K562 (cell line): ENCODE measurements at regions not wholly inside any gene's neighbourhood (a gene's known extent, or its start where the extent isn't known, plus 50 kb on each side); places are given as distances from the start of the nearest gene placed in this dataset.

Source experiments
- ATAC-seq: fragments of 200-7000 bp; cut with Tn5 transposase; 3 replicates; pipeline ENCODE4 v1.9.1; 2020; ENCODE audit warnings: moderate library complexity
- BruUV-seq: library from RNA; stranded (reverse); fragments of 400-500 nt; replicated peaks from 2 replicates; lab custom pipeline; 2021; lab: Mats Ljungman, UMichigan
- CTCF ChIA-PET: fragments of 300-600 bp; formaldehyde crosslinking; extraction: SDS; loops from one replicate; lab custom pipeline; 2021; ENCODE audit warnings: low intra/inter-chr PET ratio; lab: Yijun Ruan, JAX
- POLR2A ChIA-PET: fragments of 300-600, 350-650 bp; sonication (Branson Sonifier 250); formaldehyde crosslinking; extraction: SDS; loops from one replicate; lab custom pipeline; 2021; ENCODE audit warnings: antibody characterized with exemption, inconsistent platforms; lab: Yijun Ruan, JAX
- DNase-seq, 4 experiments: peaks; one replicate each; pipeline versions ENCODE4 v3.0.0 to v3.0.0-alpha.2; 2011 to 2018; ENCODE audit warnings: low spot score in 3 of 4, mixed read lengths in 3 of 4; ENCODE audit errors: extremely low read depth in 1 of 4
- FAIRE-seq: peaks from 2 replicates; lab custom pipeline; 2011; peaks lifted over from hg19 to GRCh38; lab: Jason Lieb, UNC
- H2AFZ ChIP-seq: 2 replicates; pipeline ENCODE4 v1.6.0; 2011; ENCODE audit warnings: low read depth, low read length, control low read depth, inconsistent platforms
- H3K27ac ChIP-seq: fragments of 200-600 bp; 3 replicates; pipeline ENCODE4 v1.8.0; 2011; ENCODE audit warnings: low read depth, mild to moderate bottlenecking, control low read depth, inconsistent platforms, low read length, moderate library complexity, mixed read lengths; ENCODE audit errors: extremely low read depth
- H3K27me3 ChIP-seq, 2 experiments: fragments of 300-600 bp in 1 of 2; 2 replicates in 1 of 2; 3 replicates in 1 of 2; pipeline versions ENCODE4 v1.6.0 to v1.8.0; 2011; ENCODE audit warnings: inconsistent platforms in 2 of 2, low read length in 2 of 2, mild to moderate bottlenecking in 1 of 2, mixed read lengths in 1 of 2, moderate library complexity in 1 of 2; ENCODE audit not compliant: control insufficient read depth in 2 of 2, insufficient read depth in 2 of 2
- H3K36me3 ChIP-seq: fragments of 300-600 bp; 3 replicates; pipeline ENCODE4 v1.8.0; 2011; ENCODE audit warnings: mild to moderate bottlenecking, low read length, inconsistent platforms; ENCODE audit not compliant: control insufficient read depth, insufficient read depth
- H3K4me1 ChIP-seq, 2 experiments: fragments of 200-600 bp in 1 of 2; replicated peaks in 1 of 2; 2 replicates in 1 of 2; 3 replicates in 1 of 2; pipeline versions ENCODE4 v1.5.1 to v1.8.0; 2011; ENCODE audit warnings: inconsistent platforms in 2 of 2, low read length in 2 of 2, mild to moderate bottlenecking in 1 of 2, mixed read lengths in 1 of 2, moderate library complexity in 1 of 2; ENCODE audit not compliant: control insufficient read depth in 2 of 2, insufficient read depth in 2 of 2
- H3K4me2 ChIP-seq: 2 replicates; pipeline ENCODE4 v1.6.1; 2011; ENCODE audit warnings: low read length, control low read depth, inconsistent platforms, mixed read lengths; ENCODE audit not compliant: insufficient read depth
- H3K4me3 ChIP-seq: fragments of 200-600 bp; sonication (generic), shearing (Covaris generic); 2 replicates; pipeline ENCODE4 v1.5.1; 2016; ENCODE audit warnings: control low read depth, inconsistent platforms
- H3K79me2 ChIP-seq: fragments of 200-600 bp; 3 replicates; pipeline ENCODE4 v1.8.0; 2011; ENCODE audit warnings: low read length, inconsistent platforms; ENCODE audit not compliant: control insufficient read depth, insufficient read depth
- H3K9ac ChIP-seq, 2 experiments: 2 replicates each; pipeline versions ENCODE4 v1.6.0 to v1.6.1; 2011; ENCODE audit warnings: low read depth in 2 of 2, low read length in 2 of 2, control low read depth in 1 of 2, inconsistent platforms in 1 of 2, mild to moderate bottlenecking in 1 of 2, mixed read lengths in 1 of 2; ENCODE audit not compliant: insufficient read depth in 1 of 2
- H3K9me1 ChIP-seq: one replicate; pipeline ENCODE4 v1.6.0; 2011; ENCODE audit warnings: inconsistent platforms, mild to moderate bottlenecking, low read length, moderate library complexity; ENCODE audit not compliant: control insufficient read depth, insufficient read depth
- H3K9me3 ChIP-seq: replicated peaks from 2 replicates; pipeline ENCODE4 v1.5.1; 2011; ENCODE audit warnings: low read depth, low read length, inconsistent platforms; ENCODE audit not compliant: control insufficient read depth, insufficient read depth
- H4K20me1 ChIP-seq: replicated peaks from 2 replicates; pipeline ENCODE4 v1.6.1; 2011; ENCODE audit warnings: low read length, inconsistent platforms, mixed read lengths; ENCODE audit not compliant: control insufficient read depth, insufficient read depth
- BRF1 ChIP-seq: IDR thresholded peaks from 3 replicates; pipeline ENCODE4 v1.6.1; 2011; ENCODE audit warnings: borderline replicate concordance, mild to moderate bottlenecking; ENCODE audit not compliant: insufficient read length; ENCODE audit errors: extremely low read depth
- CHCHD3 ChIP-seq: fragments of 250-450 bp; sonication (Bioruptor Pico); IDR thresholded peaks from 2 replicates; pipeline ENCODE4 v2.1.2; 2022; ENCODE audit warnings: mild to moderate bottlenecking
- CXXC5 ChIP-seq: fragments of 250-450 bp; sonication (Bioruptor Pico); IDR thresholded peaks from 2 replicates; pipeline ENCODE4 v1.8.0; 2022; ENCODE audit warnings: inconsistent platforms, mild to moderate bottlenecking, moderate library complexity
- MAFK ChIP-seq: IDR thresholded peaks from 2 replicates; pipeline ENCODE4 v1.6.1; 2011; ENCODE audit warnings: low read length, improper control_type of control experiment
- MYC ChIP-seq, 2 experiments: fragments of 250-450 bp in 1 of 2; sonication (Bioruptor Pico) in 1 of 2; IDR thresholded peaks; 2 replicates each; pipeline versions ENCODE4 v1.5.1 to v1.6.1; 2012 to 2021; ENCODE audit warnings: low read depth in 2 of 2, borderline replicate concordance in 1 of 2, improper control_type of control experiment in 1 of 2, low read length in 1 of 2, mild to moderate bottlenecking in 1 of 2, moderate library complexity in 1 of 2
- NCOA4 ChIP-seq: fragments of 450-650 bp; IDR thresholded peaks from 2 replicates; pipeline ENCODE4 v1.6.1; 2018; ENCODE audit warnings: mild to moderate bottlenecking; ENCODE audit not compliant: partially characterized antibody
- NR2C1 ChIP-seq, 2 experiments: fragments of 450-650 bp; IDR thresholded peaks; 2 replicates each; pipeline ENCODE4 v1.6.1; 2017; ENCODE audit warnings: mild to moderate bottlenecking in 2 of 2, antibody characterized with exemption in 1 of 2, inconsistent platforms in 1 of 2, missing compliant biosample characterization in 1 of 2, missing genetic modification characterization in 1 of 2
- POLR2G ChIP-seq: fragments of 200-400 bp; formaldehyde crosslinking; IDR thresholded peaks from 2 replicates; pipeline ENCODE4 v1.6.1; 2017; ENCODE audit warnings: low read depth, mild to moderate bottlenecking, antibody characterized with exemption, low read length, moderate library complexity
- RBBP5 ChIP-seq: fragments of 200-600 bp; sonication (generic); IDR thresholded peaks from 2 replicates; pipeline ENCODE4 v1.6.1; 2012; ENCODE audit warnings: borderline replicate concordance, mild to moderate bottlenecking, low read length, control low read depth, inconsistent platforms; ENCODE audit not compliant: insufficient read depth, poor library complexity, severe bottlenecking
- STAG1 ChIP-seq: sonication (generic); formaldehyde crosslinking; IDR thresholded peaks from 2 replicates; pipeline ENCODE4 v1.5.0; 2020; ENCODE audit warnings: missing genetic modification reagents, borderline replicate concordance
- ZNF764 ChIP-seq: fragments of 250-450 bp; sonication (Bioruptor Pico); IDR thresholded peaks from 2 replicates; pipeline ENCODE4 v1.4.0; 2020; ENCODE audit warnings: low read depth, mild to moderate bottlenecking, moderate library complexity
- WGBS: fragments of 100-300 bp; shearing (Covaris generic); methylation state at CpG from one replicate; pipeline ENCODE4 v1.1.6; 2016; ENCODE audit warnings: low coverage, mixed read lengths; ENCODE audit not compliant: insufficient coverage; ENCODE audit errors: missing lambda C conversion rate; 5-methylcytosine and 5-hydroxymethylcytosine counted together
- in situ Hi-C: fragments of 300-500 bp; cut with MboI; formaldehyde crosslinking; loops from 4 replicates; pipeline ENCODE4 v1.15.0; 2018; ENCODE audit warnings: inconsistent platforms, mixed read lengths
- intact Hi-C: fragments of 100-400 bp; cut with micrococcal nuclease; formaldehyde crosslinking; loops from 2 replicates; pipeline ENCODE4 v1.14.2; 2022

GRCh38 chr2:238745997-238746396 lies 101.9 kb upstream of the TWIST2 start:
- ChIA-PET CTCF (no interaction called here), POLR2A (no interaction called here)
- DNase-seq = no peak
- Histone ChIP-seq H3K27me3 (no peaks in the 10 kb centered on the region), H3K9me1 (no peaks in the 10 kb centered on the region), H3K4me1 (peaks cover 0 to 6% of the 10 kb centered on the region in 2 experiments; a peak in 4 of 5 replicates), H2AFZ (no peak overlapping the region), H3K9me3 (no peaks in the 10 kb centered on the region), H3K27ac (no peak overlapping the region)
- WGBS = 0% methylated on average over 2 of the region's 5 CpGs
- in situ Hi-C loops (no loop called here), intact Hi-C loops (no loop called here)
- no peak for ATAC-seq
- TF ChIP-seq NR2C1 (IDR thresholded peaks at IDR 0.05) = no peak
- no peak for TF ChIP-seq NR2C1 (tag; IDR thresholded peaks at IDR 0.05)
- TF ChIP-seq NCOA4 = no peak
- TF ChIP-seq CXXC5 = no peak
- TF ChIP-seq MAFK = no peak
- no peak for TF ChIP-seq STAG1 (CRISPR knock-in tag)
- no peak for TF ChIP-seq BRF1
- no peak for TF ChIP-seq RBBP5
- no peak for TF ChIP-seq MYC (IDR thresholded peaks at IDR 0.05; ENCODE audit: low read depth, low read length)
- TF ChIP-seq MYC (CRISPR knock-in tag; IDR thresholded peaks at IDR 0.05; ENCODE audit: borderline replicate concordance, low read depth) = no peak
- no peak for TF ChIP-seq ZNF764 (CRISPR knock-in tag)
- TF ChIP-seq POLR2G = no peak
- no peak for TF ChIP-seq CHCHD3 (CRISPR knock-in tag)
- TF ChIP-seq, all 486 proteins: peak for 0
- H3K36me3 ChIP-seq = no peaks in the 10 kb centered on the region
- H3K4me3 ChIP-seq = no peak overlapping the region
- H3K4me2 ChIP-seq = no peak overlapping the region
- H3K9ac ChIP-seq = no peak overlapping the region; a peak in 1 of 4 replicates
- no peaks in the 10 kb centered on the region for H3K79me2 ChIP-seq
- FAIRE-seq = no peak
- BruUV-seq = no TSS peak
- H4K20me1 ChIP-seq = no peaks in the 10 kb centered on the region
